BE2C (cell line): ENCODE measurements at regions not wholly inside any gene's neighbourhood (a gene's known extent, or its start where the extent isn't known, plus 50 kb on each side); places are given as distances from the start of the nearest gene placed in this dataset.
"Not testable (repeated sequence)": the region's sequence is repeated elsewhere in the genome, so short reads cannot be mapped to it uniquely, and the experiment has no call there.

ENCODE experiments used
- DNase-seq: peaks from one replicate; pipeline ENCODE4 v3.0.0-alpha.2; 2020
- H3K27me3 ChIP-seq: fragments of 250-450 bp; sonication (Bioruptor Pico); 2 replicates; pipeline ENCODE4 v1.5.1; 2020; ENCODE audit warnings: mild to moderate bottlenecking
- H3K36me3 ChIP-seq: fragments of 250-450 bp; sonication (Bioruptor Pico); 2 replicates; pipeline ENCODE4 v1.5.1; 2020; ENCODE audit warnings: mild to moderate bottlenecking
- H3K4me1 ChIP-seq: fragments of 250-450 bp; sonication (Bioruptor Pico); 2 replicates; pipeline ENCODE4 v1.5.1; 2020
- H3K4me3 ChIP-seq: 2 replicates; pipeline ENCODE4 v1.5.1; 2011; ENCODE audit warnings: low read depth, low read length
- H3K9me3 ChIP-seq: fragments of 250-450 bp; sonication (Bioruptor Pico); 2 replicates; pipeline ENCODE4 v1.5.1; 2020
- TF ChIP-seq, protein P1 (sequence below): IDR thresholded peaks from 2 replicates; pipeline ENCODE4 v1.5.1; 2012; ENCODE audit warnings: mild to moderate bottlenecking, low read depth, low read length

- Histone ChIP-seq H3K4me1 (peaks cover 19% of the 10 kb centered on the region), H3K4me3 (peak overlapping the region; percentile 3; the same call in 1 of the 2 replicates), H3K9me3 (no peaks in the 10 kb centered on the region), H3K27me3 (no peaks in the 10 kb centered on the region), H3K36me3 (no peaks in the 10 kb centered on the region)
- TF ChIP-seq, protein P1, sequence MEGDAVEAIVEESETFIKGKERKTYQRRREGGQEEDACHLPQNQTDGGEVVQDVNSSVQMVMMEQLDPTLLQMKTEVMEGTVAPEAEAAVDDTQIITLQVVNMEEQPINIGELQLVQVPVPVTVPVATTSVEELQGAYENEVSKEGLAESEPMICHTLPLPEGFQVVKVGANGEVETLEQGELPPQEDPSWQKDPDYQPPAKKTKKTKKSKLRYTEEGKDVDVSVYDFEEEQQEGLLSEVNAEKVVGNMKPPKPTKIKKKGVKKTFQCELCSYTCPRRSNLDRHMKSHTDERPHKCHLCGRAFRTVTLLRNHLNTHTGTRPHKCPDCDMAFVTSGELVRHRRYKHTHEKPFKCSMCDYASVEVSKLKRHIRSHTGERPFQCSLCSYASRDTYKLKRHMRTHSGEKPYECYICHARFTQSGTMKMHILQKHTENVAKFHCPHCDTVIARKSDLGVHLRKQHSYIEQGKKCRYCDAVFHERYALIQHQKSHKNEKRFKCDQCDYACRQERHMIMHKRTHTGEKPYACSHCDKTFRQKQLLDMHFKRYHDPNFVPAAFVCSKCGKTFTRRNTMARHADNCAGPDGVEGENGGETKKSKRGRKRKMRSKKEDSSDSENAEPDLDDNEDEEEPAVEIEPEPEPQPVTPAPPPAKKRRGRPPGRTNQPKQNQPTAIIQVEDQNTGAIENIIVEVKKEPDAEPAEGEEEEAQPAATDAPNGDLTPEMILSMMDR: no peak
- peak; percentile 76 for DNase-seq
Observed at GRCh38 chr14:71165121-71166031, 258.1 kb downstream of the PCNX1 start.

- peak; percentile 58 for DNase-seq
- no peak overlapping the region for H3K4me3 ChIP-seq
- peaks cover 19% of the 10 kb centered on the region for H3K4me1 ChIP-seq
- TF ChIP-seq, protein P1: peak; percentile 92
- no peaks in the 10 kb centered on the region for H3K36me3 ChIP-seq
- no peaks in the 10 kb centered on the region for H3K27me3 ChIP-seq
- H3K9me3 ChIP-seq: no peaks in the 10 kb centered on the region
Observed at GRCh38 chr14:71166180-71166837, 259.1 kb downstream of the PCNX1 start.

DNA sequence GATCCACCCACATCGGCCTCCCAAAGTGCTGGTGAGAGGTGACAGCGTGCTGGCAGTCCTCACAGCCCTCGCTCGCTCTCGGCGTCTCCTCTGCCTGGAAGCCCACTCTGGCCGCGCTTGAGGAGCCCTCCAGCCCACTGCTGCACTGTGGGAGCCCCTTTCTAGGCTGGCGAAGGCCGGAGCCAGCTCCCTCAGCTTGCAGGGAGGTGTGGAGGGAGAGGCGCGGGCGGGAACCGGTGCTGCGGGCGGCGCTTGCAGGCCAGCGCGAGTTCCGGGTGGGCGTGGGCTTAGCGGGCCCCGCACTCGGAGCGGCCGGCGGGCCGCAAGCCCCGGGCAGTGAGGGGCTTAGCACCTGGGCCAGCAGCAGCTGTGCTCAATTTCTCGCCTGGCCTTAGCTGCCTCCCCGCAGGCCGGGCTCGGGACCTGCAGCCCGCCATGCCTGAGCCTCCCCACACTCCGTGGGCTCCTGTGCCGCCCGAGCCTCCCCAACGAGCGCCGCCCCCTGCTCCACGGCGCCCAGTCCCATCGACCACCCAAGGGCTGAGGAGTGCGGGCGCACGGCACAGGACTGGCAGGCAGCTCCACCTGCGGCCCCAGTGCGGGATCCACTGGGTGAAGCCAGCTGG lies 260.2 kb downstream of the PCNX1 start:
- peaks cover 19% of the 10 kb centered on the region for H3K4me1 ChIP-seq
- not testable (repeated sequence) for H3K4me3 ChIP-seq, H3K36me3 ChIP-seq, H3K9me3 ChIP-seq, H3K27me3 ChIP-seq, DNase-seq

- not testable (repeated sequence) for H3K4me3 ChIP-seq, H3K9me3 ChIP-seq, DNase-seq, H3K36me3 ChIP-seq, H3K27me3 ChIP-seq
- H3K4me1 ChIP-seq: peaks cover 19% of the 10 kb centered on the region
Observed at GRCh38 chr14:71168161-71168560, 260.9 kb downstream of the PCNX1 start.

DNA sequence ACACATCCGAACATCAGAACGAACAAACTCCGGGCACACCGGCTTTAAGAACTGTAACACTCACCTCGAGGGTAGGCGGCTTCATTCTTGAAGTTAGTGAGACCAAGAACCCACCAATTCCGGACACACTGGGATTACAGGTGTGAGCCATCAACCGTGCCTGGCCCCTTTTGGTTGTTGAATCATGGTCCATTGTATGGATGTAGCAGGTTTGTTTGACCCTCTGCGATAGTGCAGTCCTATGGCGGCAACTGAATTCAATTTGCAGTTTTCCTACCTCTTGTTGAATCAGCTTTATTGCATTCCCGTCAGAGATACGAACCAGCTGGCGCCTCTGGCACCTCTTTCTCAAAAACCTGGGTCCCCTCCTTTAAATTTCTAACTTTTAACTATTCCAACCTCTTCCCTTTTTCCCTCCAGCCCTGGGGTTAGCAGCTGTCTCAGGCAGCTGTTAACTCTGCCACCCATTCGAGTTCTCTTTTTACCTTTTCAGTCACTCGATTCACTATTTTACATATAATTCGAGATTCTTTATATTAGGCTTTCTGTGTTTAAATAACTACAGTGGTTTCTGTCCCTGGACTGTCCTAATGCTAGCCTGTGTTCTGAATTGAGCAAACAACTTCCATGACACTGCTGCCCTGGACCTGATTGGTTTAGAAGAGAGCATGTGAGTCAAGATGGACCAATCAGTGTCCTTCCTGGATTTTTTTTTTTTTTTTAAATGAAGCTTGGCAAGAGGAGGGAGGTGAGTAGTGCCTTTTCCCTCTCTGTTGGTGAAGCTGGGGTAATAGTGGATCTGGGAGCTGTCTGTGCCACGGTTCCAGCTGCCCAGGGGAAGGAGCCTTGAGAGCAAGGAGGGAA lies 261.5 kb downstream of the PCNX1 start:
- Histone ChIP-seq H3K36me3 (no peaks in the 10 kb centered on the region), H3K4me3 (no peak overlapping the region), H3K27me3 (no peaks in the 10 kb centered on the region), H3K4me1 (peaks cover 19% of the 10 kb centered on the region), H3K9me3 (no peaks in the 10 kb centered on the region)
- TF ChIP-seq, protein P1: no peak
- DNase-seq: no peak

DNA sequence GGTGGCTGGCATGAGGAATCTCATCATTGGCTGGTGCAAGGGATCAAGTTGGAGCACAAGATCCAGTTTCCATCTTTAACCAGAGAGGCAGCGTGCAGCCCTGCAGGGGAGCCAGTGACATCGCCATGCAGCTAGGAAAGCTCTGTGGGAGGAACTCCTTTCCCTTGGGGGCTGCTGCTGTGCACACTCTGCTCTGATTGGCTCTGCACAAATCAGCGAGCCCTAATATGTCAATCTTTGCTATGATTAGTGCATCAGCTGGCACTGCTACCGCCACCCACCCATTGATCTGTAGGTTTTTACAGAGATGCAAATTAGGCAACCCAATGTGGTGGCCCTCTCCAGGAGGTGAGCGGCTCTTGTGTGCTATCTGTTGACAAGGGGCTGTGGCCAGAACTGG lies 262.6 kb downstream of the PCNX1 start:
- Histone ChIP-seq H3K4me1 (peaks cover 15% of the 10 kb centered on the region), H3K27me3 (no peaks in the 10 kb centered on the region), H3K36me3 (no peaks in the 10 kb centered on the region), H3K9me3 (no peaks in the 10 kb centered on the region), H3K4me3 (no peak overlapping the region)
- peak; percentile 39 for DNase-seq
- TF ChIP-seq, protein P1: 0 out of 2 replicates have a peak, but pooled peaks have one; percentile 10
